ENCODE measurements at regions not wholly inside any gene's neighbourhood (a gene's known extent, or its start where the extent isn't known, plus 50 kb on each side); places are given as distances from the start of the nearest gene placed in this dataset.

- no peak for DNase-seq
Observed at GRCh38 chr4:23333556-23333945, 556.3 kb downstream of the PPARGC1A start.

- no peak for DNase-seq
Observed at GRCh38 chr4:23332313-23332712, 557.5 kb downstream of the PPARGC1A start.

- DNase-seq, result no peak
Observed at GRCh38 chr4:23327120-23327519, 562.7 kb downstream of the PPARGC1A start.

GRCh38 chr4:23324021-23324690 is 565.7 kb downstream of the PPARGC1A start:
- no peak for DNase-seq

- DNase-seq, result no peak
Observed at GRCh38 chr4:23323436-23323835, 566.4 kb downstream of the PPARGC1A start.

GRCh38 chr4:23322732-23323131 is 567.1 kb downstream of the PPARGC1A start:
- DNase-seq, result no peak

- DNase-seq, result no peak
Observed at GRCh38 chr4:23320931-23321587, 568.8 kb downstream of the PPARGC1A start.

GRCh38 chr4:23312686-23313085 is 577.2 kb downstream of the PPARGC1A start:
- no peak for DNase-seq

- DNase-seq, result no peak
Observed at GRCh38 chr4:23311983-23312382, 577.9 kb downstream of the PPARGC1A start.

- no peak for DNase-seq
Observed at GRCh38 chr4:23305026-23305425, 584.8 kb downstream of the PPARGC1A start.

GRCh38 chr4:23298371-23298770 is 591.5 kb downstream of the PPARGC1A start:
- no peak for DNase-seq

GRCh38 chr4:23297327-23297726 is 592.5 kb downstream of the PPARGC1A start:
- DNase-seq, result no peak

GRCh38 chr4:23291139-23291538 is 598.4 kb downstream of the GBA3 start:
- DNase-seq, result no peak

GRCh38 chr4:23290656-23291055 is 597.9 kb downstream of the GBA3 start:
- DNase-seq, result no peak

- no peak for DNase-seq
Observed at GRCh38 chr4:23279377-23279986, 586.7 kb downstream of the GBA3 start.

- DNase-seq, result no peak
Observed at GRCh38 chr4:23278845-23279244, 586.1 kb downstream of the GBA3 start.

GRCh38 chr4:23276076-23276475 is 583.3 kb downstream of the GBA3 start:
- no peak for DNase-seq

- DNase-seq, result no peak
Observed at GRCh38 chr4:23269566-23269965, 576.8 kb downstream of the GBA3 start.

GRCh38 chr4:23268072-23268771 is 575.5 kb downstream of the GBA3 start:
- no peak for DNase-seq

GRCh38 chr4:23266401-23266800 is 573.7 kb downstream of the GBA3 start:
- no peak for DNase-seq

GRCh38 chr4:23260511-23260910 is 567.8 kb downstream of the GBA3 start:
- no peak for DNase-seq

- DNase-seq, result no peak
Observed at GRCh38 chr4:23245203-23245832, 552.6 kb downstream of the GBA3 start.

- no peak for DNase-seq
Observed at GRCh38 chr4:23242962-23243361, 550.2 kb downstream of the GBA3 start.

Measured in CD4-positive, alpha-beta T cell treated with Interferon alpha-2 for 1 hour (primary cell).